ENCODE measurements at regions not wholly inside any gene's neighbourhood (a gene's known extent, or its start where the extent isn't known, plus 50 kb on each side); places are given as distances from the start of the nearest gene placed in this dataset.

- Histone ChIP-seq H3K79me2 (ENCODE audit: low read depth) (no peaks in the 10 kb centered on the region), H3K9me3 (ENCODE audit: insufficient read depth, low read depth) (no peaks in the 10 kb centered on the region), H3K27ac (no peak overlapping the region), H3K27me3 (ENCODE audit: insufficient read depth, low read depth) (no peaks in the 10 kb centered on the region), H2AFZ (no peak overlapping the region), H3F3A (ENCODE audit: insufficient read depth, low read depth) (no peaks in the 10 kb centered on the region), H3K4me2 (no peak overlapping the region), H3K4me1 (replicated peaks; ENCODE audit: insufficient read depth) (no peaks in the 10 kb centered on the region), H3K4me3 (no peak overlapping the region), H4K20me1 (ENCODE audit: insufficient read depth) (no peaks in the 10 kb centered on the region), H3K36me3 (ENCODE audit: low read depth) (no peaks in the 10 kb centered on the region), H3K9me2 (ENCODE audit: insufficient read depth) (no peaks in the 10 kb centered on the region)
- CTCF ChIA-PET, result no interaction called here
- intact Hi-C loops (cut with micrococcal nuclease; ENCODE audit: unreplicated experiment), result no loop called here
- POLR2A ChIA-PET (ENCODE audit: unreplicated experiment), result interaction anchor here (0.6 kb wide), 1 partner anchor 29 kb away, joined by 3 read pairs; no protein-coding TSS in a partner anchor
- BruUV-seq (replicated peaks), result no TSS peak
- TF ChIP-seq, protein P1, sequence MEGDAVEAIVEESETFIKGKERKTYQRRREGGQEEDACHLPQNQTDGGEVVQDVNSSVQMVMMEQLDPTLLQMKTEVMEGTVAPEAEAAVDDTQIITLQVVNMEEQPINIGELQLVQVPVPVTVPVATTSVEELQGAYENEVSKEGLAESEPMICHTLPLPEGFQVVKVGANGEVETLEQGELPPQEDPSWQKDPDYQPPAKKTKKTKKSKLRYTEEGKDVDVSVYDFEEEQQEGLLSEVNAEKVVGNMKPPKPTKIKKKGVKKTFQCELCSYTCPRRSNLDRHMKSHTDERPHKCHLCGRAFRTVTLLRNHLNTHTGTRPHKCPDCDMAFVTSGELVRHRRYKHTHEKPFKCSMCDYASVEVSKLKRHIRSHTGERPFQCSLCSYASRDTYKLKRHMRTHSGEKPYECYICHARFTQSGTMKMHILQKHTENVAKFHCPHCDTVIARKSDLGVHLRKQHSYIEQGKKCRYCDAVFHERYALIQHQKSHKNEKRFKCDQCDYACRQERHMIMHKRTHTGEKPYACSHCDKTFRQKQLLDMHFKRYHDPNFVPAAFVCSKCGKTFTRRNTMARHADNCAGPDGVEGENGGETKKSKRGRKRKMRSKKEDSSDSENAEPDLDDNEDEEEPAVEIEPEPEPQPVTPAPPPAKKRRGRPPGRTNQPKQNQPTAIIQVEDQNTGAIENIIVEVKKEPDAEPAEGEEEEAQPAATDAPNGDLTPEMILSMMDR (conservative IDR thresholded peaks at IDR 0.05), result no peak
- no peak for TF ChIP-seq EZH2 (IDR thresholded peaks at IDR 0.05; ENCODE audit: low read depth)
- DNase-seq, result no peak
Observed at GRCh38 chr2:217563565-217563964, 439.2 kb downstream of the TNS1 start.

- Histone ChIP-seq H3K4me2 (no peak overlapping the region), H3K9me2 (ENCODE audit: insufficient read depth) (no peaks in the 10 kb centered on the region), H3K36me3 (ENCODE audit: low read depth) (no peaks in the 10 kb centered on the region), H3K4me3 (no peak overlapping the region), H3K4me1 (replicated peaks; ENCODE audit: insufficient read depth) (no peaks in the 10 kb centered on the region), H3F3A (ENCODE audit: insufficient read depth, low read depth) (no peaks in the 10 kb centered on the region), H3K27ac (no peak overlapping the region), H4K20me1 (ENCODE audit: insufficient read depth) (no peaks in the 10 kb centered on the region), H3K9me3 (ENCODE audit: insufficient read depth, low read depth) (no peaks in the 10 kb centered on the region), H2AFZ (no peak overlapping the region), H3K27me3 (ENCODE audit: insufficient read depth, low read depth) (no peaks in the 10 kb centered on the region), H3K79me2 (ENCODE audit: low read depth) (no peaks in the 10 kb centered on the region)
- intact Hi-C loops (cut with micrococcal nuclease; ENCODE audit: unreplicated experiment), result no loop called here
- no peak for DNase-seq
- POLR2A ChIA-PET (ENCODE audit: unreplicated experiment), result no interaction called here
- CTCF ChIA-PET, result no interaction called here
- BruUV-seq (replicated peaks), result no TSS peak
- no peak for TF ChIP-seq EZH2 (IDR thresholded peaks at IDR 0.05; ENCODE audit: low read depth)
- TF ChIP-seq, protein P1 (conservative IDR thresholded peaks at IDR 0.05), result no peak
Observed at GRCh38 chr2:217562871-217563480, 439.8 kb downstream of the TNS1 start.

- CTCF ChIA-PET, result no interaction called here
- H3K9me3 ChIP-seq (ENCODE audit: insufficient read depth, low read depth), result no peaks in the 10 kb centered on the region
- POLR2A ChIA-PET (ENCODE audit: unreplicated experiment), result no interaction called here
Observed at GRCh38 chr2:217559084-217559483, 443.7 kb downstream of the TNS1 start.

More at GRCh38 chr2:217559084-217559483, 443.7 kb downstream of the TNS1 start:
- Histone ChIP-seq H3K36me3 (ENCODE audit: low read depth) (no peaks in the 10 kb centered on the region), H3K9me2 (ENCODE audit: insufficient read depth) (no peaks in the 10 kb centered on the region), H3K4me2 (no peak overlapping the region), H3K27me3 (ENCODE audit: insufficient read depth, low read depth) (no peaks in the 10 kb centered on the region), H3K79me2 (ENCODE audit: low read depth) (no peaks in the 10 kb centered on the region), H3K4me3 (no peak overlapping the region), H3F3A (ENCODE audit: insufficient read depth, low read depth) (no peaks in the 10 kb centered on the region), H2AFZ (no peak overlapping the region), H3K27ac (no peak overlapping the region), H3K4me1 (replicated peaks; ENCODE audit: insufficient read depth) (no peaks in the 10 kb centered on the region), H4K20me1 (ENCODE audit: insufficient read depth) (no peaks in the 10 kb centered on the region)
- no TSS peak for BruUV-seq (replicated peaks)
- no peak for TF ChIP-seq EZH2 (IDR thresholded peaks at IDR 0.05; ENCODE audit: low read depth)
- TF ChIP-seq, protein P1 (conservative IDR thresholded peaks at IDR 0.05), result no peak
- intact Hi-C loops (cut with micrococcal nuclease; ENCODE audit: unreplicated experiment), result no loop called here
- DNase-seq, result no peak

All from PC-9 (cell line).